ENCODE measurements at regions not wholly inside any gene's neighbourhood (a gene's known extent, or its start where the extent isn't known, plus 50 kb on each side); places are given as distances from the start of the nearest gene placed in this dataset.

GRCh38 chr7:88548399-88548798, 211.1 kb upstream of the ZNF804B start:
- no peak for TF ChIP-seq POLR2A (IDR thresholded peaks at IDR 0.05)
- no peak for TF ChIP-seq CTCF (IDR thresholded peaks at IDR 0.05)
- no peaks in the 10 kb centered on the region for H3K4me1 ChIP-seq
- H3K9me3 ChIP-seq = no peaks in the 10 kb centered on the region
- H3K36me3 ChIP-seq = no peaks in the 10 kb centered on the region
- intact Hi-C loops (cut with DNase I) = no loop called here
- no peak overlapping the region for H3K27ac ChIP-seq
- H3K4me3 ChIP-seq = no peak overlapping the region
- H3K27me3 ChIP-seq = no peaks in the 10 kb centered on the region
- DNase-seq = no peak

GRCh38 chr7:88546808-88547207, 212.7 kb upstream of the ZNF804B start:
- Histone ChIP-seq H3K4me1 (no peaks in the 10 kb centered on the region), H3K27me3 (no peaks in the 10 kb centered on the region), H3K36me3 (no peaks in the 10 kb centered on the region), H3K27ac (no peak overlapping the region), H3K9me3 (no peaks in the 10 kb centered on the region), H3K4me3 (no peak overlapping the region)
- WGBS, 2 donors = 44 to 58% methylated on average over 2 of the region's 2 CpGs
- TF ChIP-seq CTCF (IDR thresholded peaks at IDR 0.05) (peak in 2 of 6 experiments; percentile 9 to 41), POLR2A (IDR thresholded peaks at IDR 0.05) (no peak)
- DNase-seq = no peak
- intact Hi-C loops (cut with DNase I) = no loop called here

- intact Hi-C loops (cut with DNase I) = no loop called here
- Histone ChIP-seq H3K4me3 (no peak overlapping the region), H3K27ac (no peak overlapping the region), H3K4me1 (no peaks in the 10 kb centered on the region), H3K36me3 (no peaks in the 10 kb centered on the region), H3K27me3 (no peaks in the 10 kb centered on the region), H3K9me3 (no peaks in the 10 kb centered on the region)
- 20 to 64% methylated on average over 1 of the region's 1 CpG for WGBS, 2 donors
- DNase-seq = no peak
- TF ChIP-seq CTCF (IDR thresholded peaks at IDR 0.05) (no peak), POLR2A (IDR thresholded peaks at IDR 0.05) (no peak)
Measured at GRCh38 chr7:88545663-88546062, 213.8 kb upstream of the ZNF804B start.

GRCh38 chr7:88540012-88540411, 219.5 kb upstream of the ZNF804B start:
- Histone ChIP-seq H3K9me3 (peaks cover 0 to 4% (median 0%) of the 10 kb centered on the region in 3 donors), H3K27me3 (no peaks in the 10 kb centered on the region), H3K4me1 (no peaks in the 10 kb centered on the region), H3K27ac (no peak overlapping the region), H3K4me3 (no peak overlapping the region), H3K36me3 (no peaks in the 10 kb centered on the region)
- WGBS, 2 donors = 35 to 58% methylated on average over 3 to 4 of the region's 4 CpGs
- DNase-seq = no peak
- intact Hi-C loops (cut with DNase I) = no loop called here
- no peak for TF ChIP-seq POLR2A (IDR thresholded peaks at IDR 0.05)
- no peak for TF ChIP-seq CTCF (IDR thresholded peaks at IDR 0.05)

DNA sequence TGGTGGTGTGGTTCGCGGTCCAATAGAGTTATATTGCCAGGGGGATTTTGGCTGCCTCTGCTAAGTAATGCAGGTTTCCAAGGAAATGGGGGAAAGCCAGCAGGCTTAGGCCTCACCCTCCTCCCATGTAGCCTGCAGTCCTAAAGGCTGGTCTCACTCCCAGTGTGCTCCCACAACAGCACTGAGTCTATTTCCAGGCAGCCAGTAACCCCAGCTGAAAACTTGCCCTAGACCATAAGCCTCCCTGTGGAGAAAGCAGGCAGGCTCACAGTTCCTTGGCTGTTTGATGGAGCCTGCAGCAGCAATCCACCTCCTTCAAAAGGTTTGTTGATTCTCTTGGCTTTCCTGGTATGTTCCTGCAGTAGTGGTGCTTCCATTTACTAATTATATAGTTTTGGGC, 220.0 kb upstream of the ZNF804B start:
- Histone ChIP-seq H3K4me3 (no peak overlapping the region), H3K27me3 (no peaks in the 10 kb centered on the region), H3K36me3 (no peaks in the 10 kb centered on the region), H3K9me3 (peaks cover 0 to 4% (median 0%) of the 10 kb centered on the region in 3 donors), H3K27ac (no peak overlapping the region), H3K4me1 (no peaks in the 10 kb centered on the region)
- no peak for DNase-seq
- 83% methylated on average over 2 of the region's 2 CpGs; no CpG with 5 or more reads in 1 of the 2 donors for WGBS, 2 donors
- intact Hi-C loops (cut with DNase I) = no loop called here
- no peak for TF ChIP-seq POLR2A (IDR thresholded peaks at IDR 0.05)
- TF ChIP-seq CTCF (IDR thresholded peaks at IDR 0.05) = no peak

All from esophagus squamous epithelium (tissue), 5 donors.